ENCODE measurements at regions not wholly inside any gene's neighbourhood (a gene's known extent, or its start where the extent isn't known, plus 50 kb on each side); places are given as distances from the start of the nearest gene placed in this dataset.
"Not testable (repeated sequence)": the region's sequence is repeated elsewhere in the genome, so short reads cannot be mapped to it uniquely, and the experiment has no call there.

DNA sequence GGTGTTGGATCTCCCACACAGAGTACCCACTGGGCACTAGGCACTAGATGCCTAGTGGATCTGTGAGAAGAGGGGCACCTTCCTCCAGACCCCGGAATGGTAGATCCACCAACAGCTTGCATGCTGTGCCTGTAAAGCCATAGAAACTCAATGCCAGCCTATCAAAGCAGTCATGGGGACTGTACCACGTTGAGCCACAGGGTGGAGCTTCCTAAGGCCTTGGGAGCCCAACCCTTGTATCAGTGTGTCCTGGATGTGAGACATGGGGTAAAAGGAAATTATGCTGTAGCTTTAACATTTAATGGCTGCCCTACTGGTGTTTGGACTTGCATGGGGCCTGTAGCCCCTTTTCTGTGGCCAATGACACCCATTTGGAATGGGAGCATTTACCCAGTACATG, 1024.9 kb downstream of the TMEM121 start:
- no peaks in the 10 kb centered on the region for H3K36me3 ChIP-seq (ENCODE audit: control insufficient read depth in 1 of 2, insufficient read depth in 2 of 2, low read length in 2 of 2)
- peaks cover 0 to 5% of the 10 kb centered on the region in 2 donors for H3K9me3 ChIP-seq (ENCODE audit: control insufficient read depth in 1 of 2, low read length in 2 of 2)
- no peak overlapping the region for H3K4me3 ChIP-seq (ENCODE audit: low read depth in 1 of 2, low read length in 2 of 2)
- no peaks in the 10 kb centered on the region for H3K4me1 ChIP-seq (ENCODE audit: control insufficient read depth in 1 of 2, insufficient read depth in 2 of 2, low read length in 2 of 2)
- H3K27ac ChIP-seq (ENCODE audit: low read length), result no peak overlapping the region
- no peaks in the 10 kb centered on the region for H3K27me3 ChIP-seq (ENCODE audit: low read depth, low read length)

DNA sequence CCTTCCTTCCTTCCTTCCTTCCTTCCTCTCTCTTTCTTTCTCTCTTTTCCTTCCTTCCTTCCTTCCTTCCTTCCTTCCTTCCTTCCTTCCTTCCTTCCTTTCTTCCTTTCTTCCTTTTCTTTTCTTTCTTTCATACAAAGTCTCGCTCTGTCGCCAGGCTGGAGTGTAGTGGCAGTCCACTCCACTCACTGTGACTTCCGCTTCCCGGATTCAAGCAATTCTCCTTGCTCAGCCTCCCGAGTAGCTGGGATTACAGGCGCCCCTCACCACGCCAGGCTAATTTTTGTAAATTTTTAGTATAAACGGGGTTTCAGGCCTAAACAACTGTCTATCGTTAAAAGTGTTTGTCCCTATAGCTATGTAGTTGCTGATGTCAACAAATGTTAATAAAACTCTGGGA, 1029.8 kb downstream of the TMEM121 start:
- not testable (repeated sequence) for H3K4me1 ChIP-seq (ENCODE audit: control insufficient read depth in 1 of 2, insufficient read depth in 2 of 2, low read length in 2 of 2); H3K27me3 ChIP-seq (ENCODE audit: low read depth, low read length)

GRCh38 chr14:106556665-106557289, 1030.4 kb downstream of the TMEM121 start:
- no peak overlapping the region for H3K27ac ChIP-seq (ENCODE audit: low read length)
- peaks cover 0 to 3% of the 10 kb centered on the region in 2 donors for H3K9me3 ChIP-seq (ENCODE audit: control insufficient read depth in 1 of 2, low read length in 2 of 2)
- no peaks in the 10 kb centered on the region for H3K36me3 ChIP-seq (ENCODE audit: control insufficient read depth in 1 of 2, insufficient read depth in 2 of 2, low read length in 2 of 2)
- no peak overlapping the region for H3K4me3 ChIP-seq (ENCODE audit: low read depth in 1 of 2, low read length in 2 of 2)
- H3K27me3 ChIP-seq (ENCODE audit: low read depth, low read length), result no peaks in the 10 kb centered on the region
- H3K4me1 ChIP-seq (ENCODE audit: control insufficient read depth in 1 of 2, insufficient read depth in 2 of 2, low read length in 2 of 2), result no peaks in the 10 kb centered on the region

More for the DNA sequence above, 1029.8 kb downstream of the TMEM121 start:
- H3K4me3 ChIP-seq (ENCODE audit: low read depth in 1 of 2, low read length in 2 of 2); H3K27ac ChIP-seq (ENCODE audit: low read length); H3K9me3 ChIP-seq (ENCODE audit: control insufficient read depth in 1 of 2, low read length in 2 of 2); H3K36me3 ChIP-seq (ENCODE audit: control insufficient read depth in 1 of 2, insufficient read depth in 2 of 2, low read length in 2 of 2): not testable (repeated sequence)

- no peaks in the 10 kb centered on the region for H3K36me3 ChIP-seq (ENCODE audit: control insufficient read depth in 1 of 2, insufficient read depth in 2 of 2, low read length in 2 of 2)
- no peak overlapping the region for H3K4me3 ChIP-seq (ENCODE audit: low read depth in 1 of 2, low read length in 2 of 2)
- no peaks in the 10 kb centered on the region for H3K4me1 ChIP-seq (ENCODE audit: control insufficient read depth in 1 of 2, insufficient read depth in 2 of 2, low read length in 2 of 2)
- H3K9me3 ChIP-seq (ENCODE audit: control insufficient read depth in 1 of 2, low read length in 2 of 2), result no peaks in the 10 kb centered on the region
- H3K27ac ChIP-seq (ENCODE audit: low read length), result no peak overlapping the region
- H3K27me3 ChIP-seq (ENCODE audit: low read depth, low read length), result no peaks in the 10 kb centered on the region
These were observed 1036.1 kb downstream of the TMEM121 start for GRCh38 chr14:106562451-106562850.

DNA sequence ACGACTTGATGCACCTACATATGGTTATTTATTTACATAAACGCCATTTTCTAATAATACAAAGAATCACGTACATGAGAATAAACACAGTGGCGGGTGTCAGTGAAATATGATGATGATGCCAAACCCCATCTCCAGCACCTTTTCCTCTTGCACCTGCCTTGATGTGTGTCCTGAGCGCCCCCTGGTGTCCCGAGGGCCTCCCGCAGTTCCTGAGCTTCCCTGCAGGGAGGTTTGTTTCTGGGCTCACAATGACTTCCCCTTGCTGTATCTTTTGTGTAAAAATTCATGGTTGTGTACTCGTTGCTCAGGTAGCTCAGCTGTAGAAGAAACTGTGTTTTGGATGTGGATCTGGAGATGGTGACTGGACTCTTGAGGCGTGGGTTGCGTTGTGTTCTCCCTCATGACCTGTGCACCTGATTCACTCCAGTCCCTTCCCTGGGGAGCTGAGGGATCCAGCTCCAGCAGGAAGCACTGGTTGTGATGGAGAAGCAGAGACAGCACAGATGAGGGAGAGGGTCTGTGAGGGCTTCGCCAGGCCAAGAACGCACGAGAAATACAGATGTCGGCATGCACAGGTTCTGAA, 1037.8 kb downstream of the TMEM121 start:
- H3K27ac ChIP-seq (ENCODE audit: low read length), result no peak overlapping the region
- H3K9me3 ChIP-seq (ENCODE audit: control insufficient read depth in 1 of 2, low read length in 2 of 2), result no peaks in the 10 kb centered on the region
- no peaks in the 10 kb centered on the region for H3K27me3 ChIP-seq (ENCODE audit: low read depth, low read length)
- no peaks in the 10 kb centered on the region for H3K4me1 ChIP-seq (ENCODE audit: control insufficient read depth in 1 of 2, insufficient read depth in 2 of 2, low read length in 2 of 2)
- no peak overlapping the region for H3K4me3 ChIP-seq (ENCODE audit: low read depth in 1 of 2, low read length in 2 of 2)
- no peaks in the 10 kb centered on the region for H3K36me3 ChIP-seq (ENCODE audit: control insufficient read depth in 1 of 2, insufficient read depth in 2 of 2, low read length in 2 of 2)

- no peak overlapping the region for H3K4me3 ChIP-seq (ENCODE audit: low read depth in 1 of 2, low read length in 2 of 2)
- no peaks in the 10 kb centered on the region for H3K4me1 ChIP-seq (ENCODE audit: control insufficient read depth in 1 of 2, insufficient read depth in 2 of 2, low read length in 2 of 2)
- H3K36me3 ChIP-seq (ENCODE audit: control insufficient read depth in 1 of 2, insufficient read depth in 2 of 2, low read length in 2 of 2), result no peaks in the 10 kb centered on the region
- no peaks in the 10 kb centered on the region for H3K9me3 ChIP-seq (ENCODE audit: control insufficient read depth in 1 of 2, low read length in 2 of 2)
- no peak overlapping the region for H3K27ac ChIP-seq (ENCODE audit: low read length)
- H3K27me3 ChIP-seq (ENCODE audit: low read depth, low read length), result no peaks in the 10 kb centered on the region
These were observed 1052.1 kb downstream of the TMEM121 start for GRCh38 chr14:106578481-106578880.

DNA sequence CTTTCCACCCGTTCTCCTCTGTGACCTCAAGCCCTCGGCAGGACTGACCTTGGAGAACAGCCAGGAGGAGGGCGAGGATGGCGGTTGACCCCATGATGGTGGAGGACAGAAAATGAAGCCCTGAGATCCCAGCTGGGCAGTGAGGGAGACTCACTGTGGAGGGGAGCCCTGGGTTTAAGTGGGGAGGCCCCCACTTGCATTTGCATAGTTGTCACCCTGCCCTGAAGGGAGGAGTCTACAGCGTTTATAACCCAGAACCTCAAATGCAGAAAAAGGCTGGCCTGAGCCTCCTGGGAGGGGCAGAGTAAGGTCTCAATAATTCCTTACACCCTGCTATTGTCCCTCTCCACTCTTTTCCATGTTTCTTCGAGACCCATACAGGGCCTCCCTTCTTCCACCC, 1052.7 kb downstream of the TMEM121 start:
- no peaks in the 10 kb centered on the region for H3K27me3 ChIP-seq (ENCODE audit: low read depth, low read length)

GRCh38 chr14:106585692-106586091, 1059.3 kb downstream of the TMEM121 start:
- Histone ChIP-seq H3K36me3 (ENCODE audit: control insufficient read depth in 1 of 2, insufficient read depth in 2 of 2, low read length in 2 of 2) (no peaks in the 10 kb centered on the region), H3K27me3 (ENCODE audit: low read depth, low read length) (no peaks in the 10 kb centered on the region), H3K4me3 (ENCODE audit: low read depth in 1 of 2, low read length in 2 of 2) (no peak overlapping the region), H3K9me3 (ENCODE audit: control insufficient read depth in 1 of 2, low read length in 2 of 2) (no peaks in the 10 kb centered on the region), H3K4me1 (ENCODE audit: control insufficient read depth in 1 of 2, insufficient read depth in 2 of 2, low read length in 2 of 2) (no peaks in the 10 kb centered on the region), H3K27ac (ENCODE audit: low read length) (no peak overlapping the region)

More for the DNA sequence above, 1052.7 kb downstream of the TMEM121 start:
- Histone ChIP-seq H3K36me3 (ENCODE audit: control insufficient read depth in 1 of 2, insufficient read depth in 2 of 2, low read length in 2 of 2) (no peaks in the 10 kb centered on the region), H3K4me3 (ENCODE audit: low read depth in 1 of 2, low read length in 2 of 2) (no peak overlapping the region), H3K4me1 (ENCODE audit: control insufficient read depth in 1 of 2, insufficient read depth in 2 of 2, low read length in 2 of 2) (no peaks in the 10 kb centered on the region), H3K9me3 (ENCODE audit: control insufficient read depth in 1 of 2, low read length in 2 of 2) (no peaks in the 10 kb centered on the region), H3K27ac (ENCODE audit: low read length) (no peak overlapping the region)

- Histone ChIP-seq H3K27me3 (ENCODE audit: low read depth, low read length) (no peaks in the 10 kb centered on the region), H3K4me1 (ENCODE audit: control insufficient read depth in 1 of 2, insufficient read depth in 2 of 2, low read length in 2 of 2) (no peaks in the 10 kb centered on the region), H3K4me3 (ENCODE audit: low read depth in 1 of 2, low read length in 2 of 2) (no peak overlapping the region), H3K27ac (ENCODE audit: low read length) (no peak overlapping the region), H3K9me3 (ENCODE audit: control insufficient read depth in 1 of 2, low read length in 2 of 2) (no peaks in the 10 kb centered on the region), H3K36me3 (ENCODE audit: control insufficient read depth in 1 of 2, insufficient read depth in 2 of 2, low read length in 2 of 2) (no peaks in the 10 kb centered on the region)
These were observed 1059.8 kb downstream of the TMEM121 start for GRCh38 chr14:106586098-106586704.

DNA sequence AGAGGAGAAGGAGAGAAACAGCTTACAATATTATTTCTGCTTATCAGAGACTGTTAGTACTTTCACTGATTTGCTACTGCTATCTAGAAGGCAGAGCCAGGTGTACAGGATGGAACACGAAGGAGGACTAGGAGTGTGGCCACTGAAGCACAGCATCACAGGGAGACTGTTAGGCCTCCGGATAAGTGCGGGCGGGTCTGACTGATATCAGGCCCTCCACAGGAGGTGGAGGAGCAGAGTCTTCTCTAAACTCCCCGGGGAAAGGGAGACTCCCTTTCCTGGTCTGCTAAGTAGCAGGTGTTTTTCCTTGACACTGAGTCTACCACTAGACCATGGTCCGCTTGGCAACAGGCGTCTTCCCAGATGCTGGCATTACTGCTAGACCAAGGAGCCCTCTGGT, 1065.2 kb downstream of the TMEM121 start:
- H3K27me3 ChIP-seq (ENCODE audit: low read depth, low read length); H3K9me3 ChIP-seq (ENCODE audit: control insufficient read depth in 1 of 2, low read length in 2 of 2); H3K27ac ChIP-seq (ENCODE audit: low read length); H3K4me1 ChIP-seq (ENCODE audit: control insufficient read depth in 1 of 2, insufficient read depth in 2 of 2, low read length in 2 of 2); H3K4me3 ChIP-seq (ENCODE audit: low read depth in 1 of 2, low read length in 2 of 2); H3K36me3 ChIP-seq (ENCODE audit: control insufficient read depth in 1 of 2, insufficient read depth in 2 of 2, low read length in 2 of 2): not testable (repeated sequence)

DNA sequence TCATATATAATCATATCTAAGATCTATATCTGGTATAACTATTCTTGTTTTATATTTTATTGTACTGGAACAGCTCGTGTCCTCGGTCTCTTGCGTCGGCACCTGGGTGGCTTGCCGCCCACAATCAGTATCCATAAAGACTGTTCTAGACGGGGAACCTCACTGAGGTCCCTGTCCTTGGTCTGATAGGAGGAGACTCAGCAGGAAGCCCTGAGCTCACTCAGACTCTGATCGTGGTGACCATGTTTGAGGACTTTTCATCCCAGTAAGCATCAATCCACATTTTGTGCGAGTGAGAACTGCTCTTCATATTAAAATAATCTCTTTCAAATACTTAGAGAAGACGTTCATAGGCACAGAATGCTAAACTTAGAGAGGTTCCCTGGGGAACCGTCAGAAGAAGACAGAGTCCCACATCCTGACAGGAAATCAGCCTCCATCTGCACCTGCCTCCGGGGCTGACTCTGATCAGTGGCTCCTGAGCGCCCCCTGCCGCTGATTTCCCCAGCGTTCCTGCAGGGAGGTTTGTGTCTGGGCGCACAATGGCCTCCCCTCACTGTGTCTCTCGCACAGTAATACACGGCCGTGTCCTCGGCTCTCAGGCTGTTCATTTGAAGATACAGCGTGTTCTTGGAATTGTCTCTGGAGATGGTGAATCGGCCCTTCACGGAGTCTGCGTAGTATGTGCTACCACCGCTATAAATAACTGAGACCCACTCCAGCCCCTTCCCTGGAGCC, 1065.9 kb downstream of the TMEM121 start:
- H3K36me3 ChIP-seq (ENCODE audit: control insufficient read depth in 1 of 2, insufficient read depth in 2 of 2, low read length in 2 of 2); H3K27ac ChIP-seq (ENCODE audit: low read length); H3K27me3 ChIP-seq (ENCODE audit: low read depth, low read length); H3K4me3 ChIP-seq (ENCODE audit: low read depth in 1 of 2, low read length in 2 of 2); H3K4me1 ChIP-seq (ENCODE audit: control insufficient read depth in 1 of 2, insufficient read depth in 2 of 2, low read length in 2 of 2); H3K9me3 ChIP-seq (ENCODE audit: control insufficient read depth in 1 of 2, low read length in 2 of 2): not testable (repeated sequence)

Data from muscle layer of duodenum (tissue), 2 donors.